ENCODE measurements at regions not wholly inside any gene's neighbourhood (a gene's known extent, or its start where the extent isn't known, plus 50 kb on each side); places are given as distances from the start of the nearest gene placed in this dataset.
"Not testable (repeated sequence)": the region's sequence is repeated elsewhere in the genome, so short reads cannot be mapped to it uniquely, and the experiment has no call there.

GRCh38 chr2:208867374-208867773 is 460.8 kb downstream of the PTH2R start:
- intact Hi-C loops (cut with DNase I): no loop called here
- no peak for DNase-seq
- ATAC-seq (ENCODE audit: poor library complexity): no peak

DNA sequence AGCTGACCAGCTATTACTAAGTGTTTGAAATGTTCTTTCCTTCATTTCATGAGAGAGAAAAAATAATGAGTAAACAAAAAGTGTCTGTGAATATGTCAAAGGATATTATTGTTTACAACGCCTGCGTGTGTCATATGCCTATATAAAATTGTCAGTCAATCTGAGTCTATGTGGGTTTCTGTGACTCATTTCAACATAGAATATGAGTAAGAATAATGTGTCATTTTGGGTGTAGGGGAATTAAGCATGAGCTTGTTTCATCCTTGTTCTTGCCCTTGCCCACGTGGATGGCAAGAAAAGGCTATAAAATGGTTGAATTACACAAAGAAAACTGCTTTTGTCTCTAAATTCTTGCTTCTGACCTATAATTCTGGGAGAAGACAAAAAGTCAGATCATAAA is 466.0 kb downstream of the PTH2R start:
- intact Hi-C loops (cut with DNase I): no loop called here
- ATAC-seq (ENCODE audit: poor library complexity): no peak
- no peak for DNase-seq

DNA sequence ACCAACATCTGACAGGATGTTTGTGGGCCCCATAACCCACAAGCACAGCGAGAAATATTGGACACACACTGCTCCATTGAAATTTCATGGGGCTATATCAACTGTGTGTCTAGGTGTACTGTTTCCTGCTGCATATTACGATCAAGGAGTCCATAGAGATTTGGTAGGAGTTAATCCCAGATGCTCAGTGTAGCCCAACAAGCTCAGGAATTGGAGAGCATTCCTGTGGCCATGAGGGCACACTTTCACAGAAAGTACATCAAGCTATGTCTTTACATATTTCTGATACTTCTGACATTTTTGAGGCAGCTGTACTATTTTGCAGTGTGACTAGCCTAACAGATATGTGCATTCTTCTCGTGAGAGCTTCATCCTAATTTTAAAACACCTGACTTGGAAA is 473.1 kb downstream of the PTH2R start:
- intact Hi-C loops (cut with DNase I): no loop called here
- DNase-seq: no peak
- ATAC-seq (ENCODE audit: poor library complexity): no peak

GRCh38 chr2:208880171-208880570 is 473.6 kb downstream of the PTH2R start:
- intact Hi-C loops (cut with DNase I): no loop called here
- ATAC-seq (ENCODE audit: poor library complexity) (no peak), DNase-seq (no peak)

- intact Hi-C loops (cut with DNase I): no loop called here
- no peak for ATAC-seq (ENCODE audit: poor library complexity)
Measured at GRCh38 chr2:208890486-208890885, 483.9 kb downstream of the PTH2R start.

DNA sequence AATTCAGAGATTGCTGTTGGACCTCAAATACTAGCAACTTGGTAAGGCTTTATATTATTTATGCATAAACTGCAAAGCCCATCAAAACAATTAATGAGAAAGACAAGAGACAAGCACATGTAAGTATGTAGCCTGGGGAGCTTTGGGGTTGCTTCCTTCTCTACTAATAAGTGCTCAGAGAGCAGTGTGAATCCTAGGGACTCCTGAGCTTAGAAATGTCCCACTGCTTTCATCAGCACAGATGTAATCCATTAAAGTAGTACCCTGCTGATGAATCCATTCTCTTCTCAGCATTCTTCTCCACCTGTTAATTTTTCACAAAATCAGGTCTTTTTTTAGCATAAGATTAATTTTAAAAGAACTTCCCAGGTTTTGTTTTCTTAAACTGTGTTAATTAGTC is 485.6 kb downstream of the PTH2R start:
- ATAC-seq (ENCODE audit: poor library complexity): no peak
- DNase-seq: no peak
- intact Hi-C loops (cut with DNase I): no loop called here

More at GRCh38 chr2:208890486-208890885, 483.9 kb downstream of the PTH2R start:
- no peak for DNase-seq

DNA sequence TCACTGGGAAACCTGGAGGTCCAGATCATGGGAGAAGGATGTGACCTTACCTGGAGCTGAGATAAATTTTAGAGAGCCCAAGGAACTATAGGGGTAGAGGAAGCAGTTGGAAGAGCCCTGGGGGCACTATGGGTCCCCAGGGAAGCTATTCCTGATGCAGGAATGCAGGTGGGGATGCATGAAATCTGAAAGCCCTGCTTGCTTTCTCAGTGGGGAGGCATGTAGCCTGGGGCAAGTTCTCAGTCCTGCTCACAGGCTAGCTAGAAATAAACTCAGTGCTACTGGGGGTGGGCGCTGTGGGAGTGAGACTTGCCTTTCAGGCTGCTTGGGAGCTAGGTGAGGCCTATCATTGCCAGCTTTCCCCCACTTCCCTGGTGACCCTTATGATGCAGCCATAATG is 499.7 kb downstream of the PTH2R start:
- DNase-seq (no peak), ATAC-seq (ENCODE audit: poor library complexity) (no peak)
- intact Hi-C loops (cut with DNase I): no loop called here

GRCh38 chr2:208915401-208915800 is 508.4 kb upstream of the MAP2 start:
- intact Hi-C loops (cut with DNase I): no loop called here
- DNase-seq (no peak), ATAC-seq (ENCODE audit: poor library complexity) (no peak)

DNA sequence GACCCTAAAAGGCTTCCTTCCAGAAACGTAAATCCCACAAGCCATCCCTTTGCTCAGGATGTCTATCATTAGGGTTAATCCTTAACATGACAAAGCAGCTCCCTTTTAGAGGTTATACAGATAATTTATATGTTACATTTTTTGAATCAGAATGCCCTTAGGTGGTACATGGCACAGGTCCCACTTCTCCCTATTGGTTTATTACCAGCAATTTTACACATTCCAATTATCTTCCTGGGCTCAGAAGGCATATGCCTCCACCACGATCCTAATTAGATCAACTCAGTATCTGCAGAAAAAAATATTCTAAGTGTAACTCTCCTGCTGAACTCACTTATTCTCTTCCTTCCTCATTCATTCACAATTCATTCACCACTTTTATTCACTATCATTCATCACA is 507.0 kb upstream of the MAP2 start:
- no peak for DNase-seq
- no peak for ATAC-seq (ENCODE audit: poor library complexity)
- intact Hi-C loops (cut with DNase I): no loop called here

DNA sequence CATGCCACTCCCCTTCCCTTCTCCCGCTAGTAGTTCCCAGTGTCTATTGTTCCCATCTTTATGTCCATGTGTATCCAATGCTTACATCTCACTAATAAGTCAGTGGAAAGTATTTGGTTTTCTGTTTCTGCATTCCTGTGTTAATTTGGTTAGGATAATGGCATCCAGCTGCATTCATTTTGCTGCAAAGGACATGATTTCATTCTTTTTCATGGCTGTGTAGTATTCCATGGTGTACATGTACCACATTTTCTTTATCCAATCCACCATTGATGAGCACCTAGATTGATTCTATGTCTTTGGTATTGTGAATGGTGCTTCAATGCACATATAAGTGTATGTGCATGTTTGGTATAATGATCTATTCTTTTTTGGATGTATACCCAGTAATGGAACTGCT is 502.5 kb upstream of the MAP2 start:
- DNase-seq; intact Hi-C loops (cut with DNase I); ATAC-seq (ENCODE audit: poor library complexity): not testable (repeated sequence)

DNA sequence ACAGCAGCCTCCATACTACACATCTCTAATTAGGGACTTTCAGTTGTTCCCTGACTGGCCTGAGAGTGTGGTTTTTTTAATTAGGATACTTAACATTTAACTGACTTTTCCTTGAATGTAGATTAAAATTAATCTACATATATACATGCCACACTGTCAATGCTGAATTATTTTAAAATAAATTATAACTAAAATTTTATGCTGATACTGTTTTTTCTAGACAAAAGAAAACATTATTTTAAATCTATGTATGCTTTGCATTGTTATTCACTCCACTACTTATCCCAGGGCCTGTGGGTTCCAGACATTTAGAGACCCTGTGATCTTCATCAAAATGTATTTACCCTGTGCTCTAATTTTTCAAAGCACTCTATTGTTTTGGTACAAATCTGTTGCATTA is 496.0 kb upstream of the MAP2 start:
- intact Hi-C loops (cut with DNase I): no loop called here
- ATAC-seq (ENCODE audit: poor library complexity) (no peak), DNase-seq (no peak)

DNA sequence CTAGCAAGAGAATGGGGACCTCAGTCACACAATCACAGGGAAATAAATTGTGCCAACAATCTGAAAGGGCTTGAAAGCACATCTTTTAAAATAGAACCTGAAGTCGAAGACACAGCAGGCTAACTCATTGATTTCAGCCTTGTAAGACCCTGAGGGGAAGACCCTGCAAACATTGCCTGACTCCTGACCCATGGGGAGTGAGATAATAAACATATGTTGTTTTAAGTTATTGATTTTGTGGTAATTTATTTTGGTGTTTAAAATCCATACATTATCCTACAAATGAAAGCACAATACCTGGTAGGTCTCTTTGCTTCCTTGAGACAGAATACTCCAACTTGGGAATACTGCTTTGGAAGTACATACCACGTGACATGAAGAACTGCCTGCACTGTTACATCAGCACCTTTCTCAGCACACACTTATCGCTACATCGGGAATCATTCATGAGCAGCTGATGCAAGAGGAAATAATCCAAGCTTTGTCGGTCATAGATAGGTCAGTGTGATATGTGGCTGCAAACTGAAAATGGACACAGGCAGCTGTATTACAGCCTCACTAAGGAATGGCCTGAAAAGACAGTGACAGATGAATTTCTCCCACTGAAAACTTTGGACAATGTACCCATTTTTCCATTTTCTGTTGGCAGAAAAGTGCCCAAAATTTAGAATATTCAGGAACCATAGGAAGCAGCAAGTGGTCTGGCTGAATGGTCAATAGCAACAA is 494.5 kb upstream of the MAP2 start:
- ATAC-seq (ENCODE audit: poor library complexity) (no peak), DNase-seq (no peak)
- intact Hi-C loops (cut with DNase I): no loop called here

GRCh38 chr2:208929894-208930427 is 493.9 kb upstream of the MAP2 start:
- ATAC-seq (ENCODE audit: poor library complexity): no peak
- intact Hi-C loops (cut with DNase I): no loop called here
- no peak for DNase-seq

- no peak for ATAC-seq (ENCODE audit: poor library complexity)
- intact Hi-C loops (cut with DNase I): no loop called here
- no peak for DNase-seq
Measured at GRCh38 chr2:208935531-208935930, 488.3 kb upstream of the MAP2 start.

DNA sequence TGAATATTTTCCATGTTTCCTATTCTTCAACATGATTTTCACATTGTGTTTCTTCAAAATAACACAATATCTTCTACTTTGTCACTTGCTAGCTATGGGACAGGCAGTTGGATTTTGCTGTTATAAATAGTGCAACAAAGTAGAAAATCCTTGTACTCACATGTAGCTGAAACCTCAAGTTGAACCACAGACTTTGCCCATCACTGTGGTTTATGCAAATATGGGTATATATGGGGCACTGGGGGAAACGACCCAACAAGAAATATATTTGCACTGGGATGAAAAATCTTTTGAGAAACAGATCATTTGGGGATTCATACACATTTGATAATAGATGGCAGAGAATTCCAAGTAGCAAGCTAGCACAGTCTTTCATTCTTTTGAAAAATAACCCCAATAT is 486.3 kb upstream of the MAP2 start:
- no peak for ATAC-seq (ENCODE audit: poor library complexity)
- intact Hi-C loops (cut with DNase I): no loop called here

GRCh38 chr2:208939852-208940251 is 484.0 kb upstream of the MAP2 start:
- ATAC-seq (ENCODE audit: poor library complexity) (no peak), DNase-seq (no peak)
- intact Hi-C loops (cut with DNase I): no loop called here

More for the DNA sequence above, 486.3 kb upstream of the MAP2 start:
- DNase-seq: no peak

DNA sequence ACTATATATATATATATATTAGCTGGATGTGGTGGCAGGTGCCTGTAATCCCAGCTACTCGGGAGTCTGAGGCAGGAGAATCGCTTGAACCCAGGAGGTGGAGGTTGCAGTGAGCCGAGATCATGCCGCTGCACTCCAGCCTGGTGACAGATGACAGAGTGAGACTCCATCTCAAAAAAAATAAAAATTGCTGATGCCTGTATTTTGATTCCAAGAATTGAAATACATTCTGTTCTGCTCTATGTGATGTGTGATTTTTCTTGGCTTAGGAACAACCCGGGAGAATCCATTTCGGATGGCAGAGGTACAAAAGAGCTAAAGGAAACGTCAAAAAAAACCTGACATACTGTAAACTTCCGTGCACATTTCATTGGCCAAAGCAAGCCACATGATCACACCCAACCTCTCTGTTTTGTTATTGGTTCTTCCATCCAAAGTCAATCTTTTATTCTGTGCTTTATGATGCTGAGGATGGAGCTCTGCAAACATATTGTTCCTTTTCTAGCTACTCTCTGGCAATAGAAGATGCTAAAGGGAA is 478.1 kb upstream of the MAP2 start:
- intact Hi-C loops (cut with DNase I): no loop called here
- DNase-seq (no peak), ATAC-seq (ENCODE audit: poor library complexity) (no peak)

DNA sequence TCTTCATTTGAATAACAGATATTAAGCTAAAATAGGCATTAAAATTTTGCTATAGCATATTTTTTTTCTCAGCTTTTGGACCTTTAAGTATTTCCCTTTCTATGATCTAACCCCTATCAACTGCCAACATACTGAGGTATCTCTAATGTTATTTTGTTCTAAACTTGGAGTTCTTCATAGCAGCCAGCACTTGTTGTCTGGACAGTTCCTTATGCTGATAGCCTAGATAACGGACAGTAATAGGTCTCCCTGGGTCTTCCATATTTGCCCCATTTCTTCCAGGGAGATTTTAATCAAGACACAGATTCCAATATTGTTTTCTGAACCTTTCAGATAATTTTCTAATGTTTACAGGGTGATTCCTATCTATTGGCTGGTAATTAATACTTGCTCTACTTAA is 475.8 kb upstream of the MAP2 start:
- intact Hi-C loops (cut with DNase I): no loop called here
- no peak for ATAC-seq (ENCODE audit: poor library complexity)
- DNase-seq: no peak

DNA sequence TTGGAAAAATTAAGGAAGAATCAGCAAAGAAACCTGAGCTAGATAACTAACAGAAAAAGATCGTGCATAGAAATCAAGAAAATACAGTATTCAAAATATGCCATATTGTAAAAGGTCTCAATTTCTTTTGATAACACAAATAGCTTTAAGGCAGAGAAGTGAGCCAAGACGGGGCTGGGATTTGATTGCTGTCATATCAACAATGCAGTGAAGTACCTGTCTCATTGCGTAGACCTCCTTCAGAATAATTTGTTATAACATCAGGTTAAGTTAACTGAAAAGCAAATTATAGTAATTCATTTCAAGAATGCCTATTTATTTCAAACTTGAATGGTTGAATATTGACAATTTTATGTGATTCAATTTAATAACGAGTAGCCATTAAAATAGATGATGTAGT is 453.8 kb upstream of the MAP2 start:
- DNase-seq: no peak
- no peak for ATAC-seq (ENCODE audit: poor library complexity)
- intact Hi-C loops (cut with DNase I): no loop called here

DNA sequence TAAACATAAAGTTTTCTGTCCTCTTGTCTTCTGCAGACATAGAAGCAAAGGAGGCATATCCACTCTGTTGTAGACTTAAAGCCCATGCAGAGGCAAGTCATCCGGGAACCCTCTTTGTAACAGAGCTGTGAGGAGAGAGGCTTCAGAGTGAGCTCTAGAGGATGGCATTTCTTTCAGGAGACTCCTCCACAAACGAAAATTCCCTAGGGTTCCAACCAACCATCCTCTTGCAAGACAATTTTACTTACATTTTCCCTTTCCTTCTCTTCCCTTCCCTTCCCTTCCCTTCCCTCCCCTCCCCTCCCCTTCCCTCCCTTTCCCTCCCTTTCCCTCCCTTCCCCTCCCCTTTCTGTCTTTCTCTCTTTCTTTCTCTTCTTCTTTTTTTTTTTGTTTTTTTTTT is 446.3 kb upstream of the MAP2 start:
- intact Hi-C loops (cut with DNase I): no loop called here
- no peak for ATAC-seq (ENCODE audit: poor library complexity)
- DNase-seq: no peak

- DNase-seq (no peak), ATAC-seq (ENCODE audit: poor library complexity) (no peak)
- intact Hi-C loops (cut with DNase I): no loop called here
Measured at GRCh38 chr2:208978946-208979345, 444.9 kb upstream of the MAP2 start.

All from Right ventricle myocardium superior (tissue), 1 donor.